Stimulated activated CD4-positive, alpha-beta T cell treated with anti-CD3 and anti-CD28 coated beads, Interleukin-2, amount 100 ng/mL, for 24 hours (primary cell): ENCODE measurements at regions not wholly inside any gene's neighbourhood (a gene's known extent, or its start where the extent isn't known, plus 50 kb on each side); places are given as distances from the start of the nearest gene placed in this dataset.

Experiments
- DNase-seq, 2 donors: peaks; one replicate each; pipeline ENCODE4 v3.0.0-alpha.2; 2020

- no peak for DNase-seq
Measured at GRCh38 chr3:182703233-182703632, 90.1 kb upstream of the ATP11B start.

GRCh38 chr3:182704926-182705325 lies 88.4 kb upstream of the ATP11B start:
- DNase-seq = no peak

DNA sequence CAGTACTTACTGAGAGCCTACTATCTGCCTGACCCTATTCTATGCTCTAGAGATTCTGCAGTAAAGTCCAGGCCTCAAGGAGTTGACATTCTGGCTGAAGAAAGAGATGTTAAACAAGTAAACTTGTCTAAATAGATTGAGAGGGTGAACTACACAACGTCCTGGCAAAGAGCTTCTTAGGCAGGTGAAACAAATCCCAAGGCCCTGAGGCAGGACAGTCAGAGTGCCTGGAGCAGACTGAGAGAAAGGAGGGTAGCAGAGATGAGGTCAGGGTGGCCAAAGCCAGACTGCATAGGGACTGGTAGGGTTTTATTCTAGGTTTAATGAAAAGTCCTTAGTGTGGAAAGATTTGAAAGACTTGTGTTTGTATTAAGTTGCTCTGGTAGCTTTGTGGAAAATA lies 84.5 kb upstream of the ATP11B start:
- DNase-seq = no peak

DNA sequence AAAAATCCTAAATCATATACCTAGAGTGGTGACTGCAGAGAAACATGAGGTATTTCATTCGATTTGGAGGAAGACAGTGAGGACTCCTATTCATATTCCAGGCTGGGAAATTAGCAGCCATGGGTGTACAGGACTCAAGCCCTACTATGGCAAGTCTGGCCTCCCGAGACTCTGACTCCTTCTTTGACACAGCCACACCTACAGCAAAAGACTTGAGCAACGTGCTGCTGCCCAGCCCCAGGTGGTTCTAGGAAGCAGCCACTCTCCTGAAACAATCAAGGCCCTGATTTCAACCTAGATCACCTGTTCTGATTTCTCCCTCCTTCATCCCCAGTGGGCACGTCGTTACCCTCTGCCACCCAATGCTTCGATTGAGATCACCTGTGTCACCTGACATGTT lies 84.0 kb upstream of the ATP11B start:
- DNase-seq = no peak

GRCh38 chr3:182710557-182711157 lies 82.6 kb upstream of the ATP11B start:
- DNase-seq = no peak

DNA sequence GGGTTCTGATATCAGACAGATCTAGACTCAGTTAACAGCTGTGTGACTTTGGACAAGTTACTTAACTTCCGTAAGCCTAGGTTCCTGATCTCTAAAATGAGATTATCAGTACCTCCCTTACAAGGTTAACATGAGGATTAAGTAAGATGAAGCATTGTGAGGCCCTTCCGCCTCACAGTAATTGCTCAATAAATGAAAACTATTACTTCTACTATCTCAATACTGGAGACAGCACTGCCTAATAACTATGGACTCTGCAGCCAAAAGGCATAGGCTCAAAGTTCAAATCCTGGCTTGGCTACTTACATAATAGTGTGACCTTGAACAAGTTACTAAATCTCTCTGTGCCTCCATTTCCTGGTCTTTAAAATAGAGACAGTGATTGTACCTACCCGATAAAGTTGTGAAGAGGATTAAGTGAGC lies 82.0 kb upstream of the ATP11B start:
- DNase-seq = no peak

GRCh38 chr3:182711853-182712252 lies 81.5 kb upstream of the ATP11B start:
- no peak for DNase-seq

DNA sequence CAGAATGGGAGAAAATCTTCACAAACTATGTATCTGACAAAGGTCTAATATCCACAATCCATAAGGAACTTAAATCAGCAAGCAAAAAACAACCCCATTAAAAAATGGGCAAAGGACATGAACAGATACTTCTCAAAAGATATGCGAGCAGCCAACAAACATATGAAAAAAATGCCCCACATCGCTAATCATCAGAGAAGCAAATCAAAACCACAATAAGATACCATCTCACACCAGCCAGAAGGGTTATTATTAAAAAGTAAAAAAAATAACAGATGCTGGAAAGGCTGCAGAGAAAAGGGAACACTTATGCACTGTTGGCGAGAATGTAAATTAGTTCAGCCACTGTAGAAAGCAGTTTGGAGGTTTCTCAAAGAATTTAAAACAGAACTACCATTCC lies 80.2 kb upstream of the ATP11B start:
- no peak for DNase-seq

- DNase-seq = no peak
Measured at GRCh38 chr3:182713743-182714517, 79.4 kb upstream of the ATP11B start.

- no peak for DNase-seq
Measured at GRCh38 chr3:182715006-182715405, 78.3 kb upstream of the ATP11B start.

DNA sequence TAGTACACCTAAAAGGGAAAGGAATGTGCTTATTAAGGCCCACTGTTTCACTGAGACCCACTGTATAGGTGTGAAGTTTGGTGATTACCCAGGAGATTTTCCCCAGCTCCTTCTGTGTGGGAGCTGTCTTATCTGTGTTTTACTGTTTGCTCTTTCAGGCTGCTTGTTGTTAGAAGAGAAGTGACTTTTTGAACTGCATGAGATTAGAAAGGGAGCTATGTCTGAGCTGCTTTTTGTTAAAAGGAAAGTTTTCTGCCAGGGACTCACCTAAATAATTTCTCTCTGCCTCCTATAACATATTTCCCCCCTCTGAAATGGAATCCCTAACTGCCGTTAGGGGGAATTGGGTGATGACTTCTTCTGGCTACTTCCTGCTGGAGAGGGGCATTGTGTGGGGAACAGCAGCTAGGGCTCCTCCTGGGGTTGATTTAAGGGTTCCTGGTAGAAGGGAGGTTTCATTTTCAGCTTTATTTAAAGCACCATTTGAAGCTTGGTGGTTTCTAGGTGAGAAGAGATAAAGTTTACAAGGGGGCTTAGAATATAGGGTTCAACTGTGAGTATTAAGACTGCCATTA lies 77.1 kb upstream of the ATP11B start:
- DNase-seq = no peak

GRCh38 chr3:182717216-182717615 lies 76.1 kb upstream of the ATP11B start:
- DNase-seq = no peak

DNA sequence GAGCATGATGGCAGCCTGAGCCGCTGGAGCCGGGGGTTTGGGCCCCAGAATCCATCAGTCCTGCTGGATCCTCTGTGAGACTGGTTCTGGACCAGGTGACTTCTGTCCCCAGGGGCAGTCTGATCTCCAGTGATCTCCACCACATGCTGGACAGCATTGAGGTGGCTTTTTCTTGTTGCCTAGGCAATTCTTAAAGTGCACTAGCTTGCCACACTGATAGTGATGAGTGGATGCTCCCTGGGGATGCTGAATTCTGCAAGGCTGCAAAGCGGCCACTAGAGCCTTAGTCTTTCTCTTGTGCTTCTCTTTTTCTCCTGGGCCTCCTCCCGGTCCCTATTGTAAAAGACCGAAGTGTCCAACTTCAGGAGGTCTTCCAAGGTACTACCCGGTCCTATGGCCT lies 70.4 kb upstream of the ATP11B start:
- DNase-seq = no peak

- DNase-seq = no peak
Measured at GRCh38 chr3:182723596-182723995, 69.7 kb upstream of the ATP11B start.

GRCh38 chr3:182725372-182726251 lies 67.7 kb upstream of the ATP11B start:
- no peak for DNase-seq

GRCh38 chr3:182726258-182727142 lies 66.8 kb upstream of the ATP11B start:
- DNase-seq = no peak

DNA sequence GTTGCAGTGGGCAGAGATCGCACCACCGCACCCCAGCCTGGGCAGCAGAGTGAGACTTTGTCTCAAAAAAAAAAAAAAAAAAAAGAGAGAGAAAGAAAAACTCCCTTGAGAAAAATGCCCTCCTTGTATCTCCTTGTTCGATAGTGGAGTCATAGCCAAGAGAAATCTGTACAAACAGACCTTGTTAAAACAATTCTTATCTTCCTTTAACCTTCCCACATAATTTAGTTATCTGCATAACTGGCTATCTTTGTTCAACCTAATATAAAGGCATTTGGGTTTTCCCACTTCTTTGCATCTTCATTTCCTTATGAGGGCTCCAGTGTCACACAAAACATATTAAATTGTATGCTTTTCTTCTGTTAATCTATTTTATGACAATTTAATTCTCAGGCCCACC lies 65.1 kb upstream of the ATP11B start:
- no peak for DNase-seq

GRCh38 chr3:182729903-182730674 lies 63.2 kb upstream of the ATP11B start:
- DNase-seq = no peak

- DNase-seq = no peak
Measured at GRCh38 chr3:182730675-182731042, 62.6 kb upstream of the ATP11B start.

DNA sequence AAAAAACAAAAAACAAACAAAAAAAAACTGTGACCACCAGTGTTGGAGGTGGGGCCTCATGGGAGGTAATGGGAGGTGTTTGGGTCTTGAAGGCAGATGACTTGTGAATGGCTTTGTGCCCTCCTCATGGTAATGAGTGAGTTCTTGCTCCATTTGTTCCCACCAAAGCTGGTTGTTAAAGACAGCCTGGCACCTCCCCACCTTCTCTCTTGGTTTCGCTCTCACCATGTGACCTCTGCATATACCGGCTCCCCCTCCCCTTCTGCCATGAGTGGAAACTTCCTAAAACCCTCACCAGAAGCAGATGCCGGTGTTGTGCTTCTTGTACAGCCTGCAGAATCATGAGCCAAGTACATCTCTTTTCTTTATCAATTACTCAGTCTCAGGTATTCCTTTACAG lies 61.5 kb upstream of the ATP11B start:
- no peak for DNase-seq

GRCh38 chr3:182732232-182733015 lies 60.9 kb upstream of the ATP11B start:
- DNase-seq = no peak
